Stimulated activated CD8-positive, alpha-beta memory T cell treated with anti-CD3 and anti-CD28 coated beads, Interleukin-12 subunit alpha, Interleukin-12 subunit beta, amount 100 ng/mL, for 4 hours (primary cell): ENCODE measurements at regions not wholly inside any gene's neighbourhood (a gene's known extent, or its start where the extent isn't known, plus 50 kb on each side); places are given as distances from the start of the nearest gene placed in this dataset.
"Not testable (repeated sequence)": the region's sequence is repeated elsewhere in the genome, so short reads cannot be mapped to it uniquely, and the experiment has no call there.

Experiments
- DNase-seq: peaks from one replicate; pipeline ENCODE4 v3.0.0-alpha.2; 2020; ENCODE audit warnings: low read depth

GRCh38 chr20:25987928-25988560 lies 291.4 kb upstream of the ZNF337 start:
- not testable (repeated sequence) for DNase-seq

GRCh38 chr20:25987073-25987927 lies 290.6 kb upstream of the ZNF337 start:
- DNase-seq: peak; percentile 30

DNA sequence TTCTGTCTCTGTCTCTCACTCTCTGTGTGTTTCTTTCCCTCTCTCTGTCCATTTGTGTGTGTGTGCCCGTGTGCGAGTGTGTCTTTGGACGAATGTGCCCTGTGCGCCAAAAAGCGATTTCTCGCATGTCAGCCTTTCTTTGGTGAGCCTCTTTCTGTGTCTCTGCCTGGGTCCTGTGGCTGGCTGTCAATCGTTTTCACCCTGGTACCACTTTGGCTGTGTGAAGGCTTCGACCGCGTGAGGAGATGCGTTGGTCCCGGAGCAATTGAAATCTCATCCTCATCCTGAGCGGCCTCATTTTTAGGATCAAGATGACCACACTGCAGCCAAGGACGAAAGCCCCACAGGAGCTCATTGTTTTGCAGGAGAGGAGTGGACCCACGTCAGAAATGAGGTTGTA lies 288.9 kb upstream of the ZNF337 start:
- DNase-seq: no peak

GRCh38 chr20:25984933-25985332 lies 288.3 kb upstream of the ZNF337 start:
- DNase-seq: peak; percentile 6

GRCh38 chr20:25982701-25983100 lies 286.0 kb upstream of the ZNF337 start:
- DNase-seq: not testable (repeated sequence)

DNA sequence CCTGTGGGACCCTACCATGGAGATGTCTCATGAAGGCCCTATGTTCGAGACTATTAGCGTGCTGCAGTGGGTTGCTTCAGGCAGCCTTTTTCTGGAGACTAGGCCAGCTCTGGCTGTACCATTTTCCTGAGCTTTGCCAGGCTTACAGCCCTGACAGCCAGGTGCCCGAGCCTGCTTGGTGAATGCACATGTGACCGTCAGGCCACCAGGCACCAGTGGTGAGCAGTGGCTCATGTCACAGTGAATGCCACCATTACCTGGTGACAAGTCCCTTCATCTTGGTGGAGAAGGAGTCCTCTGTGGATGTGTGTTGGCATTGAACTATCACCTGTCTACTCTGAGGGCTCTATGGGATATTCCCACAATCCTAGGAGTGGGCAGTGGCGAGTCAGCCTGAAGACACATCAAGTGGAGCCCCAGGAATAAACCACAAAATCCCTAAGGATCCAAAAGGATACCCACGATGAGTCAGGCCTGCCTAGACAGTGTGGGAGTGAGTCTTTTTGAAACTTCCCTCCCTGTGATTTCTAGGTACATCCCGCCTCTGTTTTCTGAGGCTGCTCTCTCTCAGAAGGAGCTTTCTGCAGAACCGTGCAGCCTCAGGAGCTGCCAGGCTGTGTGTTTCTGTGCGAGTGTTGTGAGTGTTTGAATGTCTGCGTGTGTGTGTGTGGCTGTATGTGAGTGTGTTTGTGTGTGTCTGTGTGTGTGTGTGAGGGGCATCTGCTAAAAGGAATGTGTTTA lies 282.0 kb upstream of the ZNF337 start:
- DNase-seq: not testable (repeated sequence)

DNA sequence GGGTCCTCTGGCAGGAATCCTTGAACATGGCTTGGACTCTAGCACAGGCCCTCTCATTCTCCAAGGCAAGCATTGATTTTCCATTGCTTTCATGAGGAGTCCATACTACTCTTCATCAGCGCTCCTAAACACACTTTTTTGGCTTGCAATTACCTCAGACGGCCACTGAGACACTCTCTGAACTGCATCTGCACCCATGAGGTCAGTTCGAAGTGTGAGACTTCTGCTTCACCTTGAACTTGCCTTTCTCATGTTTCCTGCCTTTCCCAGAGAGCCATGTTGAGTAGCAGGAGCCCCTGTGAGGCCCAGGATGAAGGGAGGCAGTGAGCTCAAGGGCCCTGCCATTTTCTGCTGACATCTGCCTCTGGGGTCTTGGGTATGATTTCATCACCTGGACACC lies 279.2 kb upstream of the ZNF337 start:
- DNase-seq: not testable (repeated sequence)

GRCh38 chr20:25965203-25965602 lies 268.6 kb upstream of the ZNF337 start:
- DNase-seq: not testable (repeated sequence)

DNA sequence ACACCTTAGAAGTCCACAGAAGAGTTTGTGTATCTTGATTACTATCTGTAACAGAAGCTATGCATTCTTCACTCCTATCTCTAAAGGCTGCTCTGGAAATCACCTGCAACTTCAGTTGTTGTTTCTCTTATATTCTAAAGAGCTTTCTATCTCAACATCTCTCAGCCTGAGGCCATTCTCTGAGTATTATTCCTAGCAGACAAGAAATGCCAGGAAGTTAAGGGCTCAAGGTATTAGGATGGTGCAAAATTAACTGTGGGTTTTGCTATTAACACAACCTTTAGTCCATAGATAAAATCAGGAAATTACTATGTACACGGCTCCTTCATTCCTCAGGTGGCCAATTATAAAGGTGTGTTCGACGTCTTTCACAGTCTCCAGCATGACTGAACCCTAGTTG lies 257.2 kb upstream of the ZNF337 start:
- not testable (repeated sequence) for DNase-seq

- DNase-seq: not testable (repeated sequence)
Measured at GRCh38 chr20:25935230-25935629, 238.6 kb upstream of the ZNF337 start.

- not testable (repeated sequence) for DNase-seq
Measured at GRCh38 chr20:25932806-25933205, 236.2 kb upstream of the ZNF337 start.

- DNase-seq: not testable (repeated sequence)
Measured at GRCh38 chr20:25932170-25932569, 235.5 kb upstream of the ZNF337 start.

- DNase-seq: not testable (repeated sequence)
Measured at GRCh38 chr20:25902321-25902720, 205.7 kb upstream of the ZNF337 start.

GRCh38 chr20:25898663-25899062 lies 202.0 kb upstream of the ZNF337 start:
- not testable (repeated sequence) for DNase-seq

GRCh38 chr20:25879096-25879495 lies 182.4 kb upstream of the ZNF337 start:
- DNase-seq: not testable (repeated sequence)

DNA sequence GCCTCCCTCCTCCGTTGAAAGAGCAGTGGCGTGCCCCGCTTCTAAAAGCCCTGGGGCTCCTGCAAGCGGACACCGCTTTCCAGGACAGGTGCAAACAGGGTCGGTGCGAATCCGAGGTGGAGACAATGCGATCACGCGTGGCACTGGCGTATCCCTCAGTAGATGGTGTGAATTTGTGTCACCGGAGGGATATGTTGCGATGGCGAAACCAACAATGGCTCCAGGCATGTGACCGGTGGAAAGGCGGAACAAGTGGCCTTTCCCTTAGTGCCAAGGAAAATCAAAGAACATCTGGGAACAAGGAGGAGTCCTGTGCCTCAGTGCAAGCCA lies 172.0 kb upstream of the ZNF337 start:
- not testable (repeated sequence) for DNase-seq

GRCh38 chr20:25867776-25868649 lies 171.4 kb upstream of the ZNF337 start:
- DNase-seq: no peak

DNA sequence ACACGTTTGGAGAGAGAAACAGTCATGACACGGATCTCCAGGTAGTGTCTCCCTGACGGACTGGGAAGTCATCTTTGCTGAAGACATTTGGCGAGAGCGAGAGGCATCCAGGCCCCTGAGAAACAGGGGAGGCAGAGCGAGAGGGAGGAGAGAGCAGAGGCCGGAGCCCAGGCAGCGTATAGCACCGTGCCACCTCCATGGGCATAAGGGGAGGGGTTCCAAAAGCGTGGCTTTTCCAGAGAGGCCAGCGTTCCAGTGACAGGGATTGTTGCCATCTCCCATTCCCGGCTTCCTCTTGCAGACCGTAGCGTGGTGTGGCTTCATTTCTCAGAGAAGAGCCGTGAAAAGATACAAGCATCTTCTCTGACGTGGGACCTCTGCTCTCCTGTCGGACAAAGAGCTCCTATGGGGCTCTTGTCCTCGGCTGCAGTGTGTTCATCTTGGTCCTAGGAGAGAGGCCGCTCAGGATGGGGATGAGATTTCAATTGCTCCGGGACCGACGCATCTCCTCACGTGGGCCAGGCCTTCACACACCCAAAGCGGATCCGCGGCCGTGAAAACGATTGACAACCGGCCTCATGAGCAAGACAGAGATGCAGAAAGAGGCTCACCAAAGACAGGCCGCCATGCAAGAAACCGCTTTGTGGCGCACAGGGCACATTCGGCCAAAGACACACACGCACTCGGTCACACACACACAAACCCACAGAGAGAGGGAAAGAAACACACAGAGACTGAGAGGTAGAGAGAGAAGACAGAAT lies 170.5 kb upstream of the ZNF337 start:
- DNase-seq: not testable (repeated sequence)

DNA sequence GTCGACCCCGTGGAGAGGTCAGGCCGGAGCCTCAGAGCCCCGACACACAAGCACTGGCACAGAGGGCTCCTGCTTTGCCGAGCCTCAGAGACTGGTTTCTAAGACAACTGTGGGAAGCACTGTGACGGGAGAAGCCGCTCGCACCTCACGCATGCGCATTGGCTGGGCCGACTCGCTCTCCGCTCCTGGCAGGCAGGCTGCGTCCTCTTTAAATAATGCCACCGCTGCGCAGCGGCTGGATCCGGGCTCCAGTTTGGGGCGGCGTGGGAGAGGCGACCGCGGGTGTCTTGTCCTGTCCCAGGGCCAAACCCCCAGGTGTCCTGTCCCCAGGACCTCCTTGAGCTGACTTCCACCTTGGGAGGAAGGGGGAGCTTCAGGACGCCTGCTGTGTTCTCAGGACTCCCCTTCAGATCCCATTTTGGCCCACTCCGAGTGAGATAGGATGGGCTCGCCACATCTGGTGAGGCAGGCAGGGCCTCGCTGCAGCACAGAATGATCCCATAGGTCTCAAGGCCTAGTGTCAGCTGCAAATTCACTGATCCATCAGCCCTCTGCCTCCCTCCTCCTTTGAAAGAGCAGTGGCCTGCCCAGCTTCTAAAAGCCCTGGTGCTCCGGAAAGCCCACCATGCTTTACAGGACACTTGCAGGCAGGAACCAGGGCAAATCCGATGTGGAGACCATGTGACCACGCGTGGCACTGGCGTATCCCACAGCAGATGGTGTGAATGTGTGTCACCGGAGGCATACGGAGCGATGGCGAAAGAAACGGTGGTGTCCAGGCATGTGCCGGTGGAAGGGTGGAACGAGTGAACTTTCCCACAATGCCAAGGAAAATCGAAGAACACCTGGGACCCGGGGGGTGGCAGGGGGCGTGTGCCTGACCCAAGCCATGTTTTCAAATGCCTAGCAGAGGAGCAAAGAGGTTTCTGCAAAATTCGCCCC lies 169.3 kb upstream of the ZNF337 start:
- DNase-seq: no peak
